ENCODE measurements at regions not wholly inside any gene's neighbourhood (a gene's known extent, or its start where the extent isn't known, plus 50 kb on each side); places are given as distances from the start of the nearest gene placed in this dataset.

GRCh38 chr3:20589275-20589674 lies 403.3 kb upstream of the SGO1 start:
- TF ChIP-seq POLR2A (IDR thresholded peaks at IDR 0.05): no peak
- no peak for TF ChIP-seq CTCF (IDR thresholded peaks at IDR 0.05)

All from testis (tissue), 2 donors.